IMR-90 (cell line): ENCODE measurements at regions not wholly inside any gene's neighbourhood (a gene's known extent, or its start where the extent isn't known, plus 50 kb on each side); places are given as distances from the start of the nearest gene placed in this dataset.
A peak's percentile ranks its signal among the peaks of the same experiment; 100 is the strongest.

Experiments used
- ATAC-seq: fragments of 200-7000 bp; cut with Tn5 transposase; 2 replicates; pipeline ENCODE4 v1.9.1; 2020; ENCODE audit warnings: low read depth, mild to moderate bottlenecking, moderate library complexity
- BruUV-seq: library from RNA; stranded (reverse); fragments of 400-500 nt; replicated peaks from 2 replicates; lab custom pipeline; 2021; lab: Mats Ljungman, UMichigan
- CTCF ChIA-PET: fragments of 300-600 bp; formaldehyde crosslinking; extraction: SDS; loops from one replicate; lab custom pipeline; 2021; ENCODE audit warnings: antibody characterized with exemption; lab: Yijun Ruan, JAX
- POLR2A ChIA-PET: fragments of 300-600 bp; sonication (Branson Sonifier 250); formaldehyde crosslinking; loops from one replicate; lab custom pipeline; 2022; ENCODE audit warnings: antibody characterized with exemption; ENCODE audit not compliant: unreplicated experiment; lab: Charles Lee
- DNase-seq: peaks from one replicate; pipeline ENCODE4 v3.0.0; 2013
- H2AFZ ChIP-seq: replicated peaks from 2 replicates; pipeline ENCODE3; 2013; ENCODE audit warnings: low read length, mild to moderate bottlenecking; ENCODE audit not compliant: poor library complexity
- H2AK5ac ChIP-seq: 2 replicates; pipeline ENCODE4 v1.6.1; 2013; ENCODE audit warnings: low read depth, low read length, inconsistent platforms
- H2AK9ac ChIP-seq: replicated peaks from 2 replicates; pipeline ENCODE3; 2013; ENCODE audit warnings: mild to moderate bottlenecking, low read depth, low read length, moderate library complexity; ENCODE audit not compliant: poor library complexity
- H2BK120ac ChIP-seq: 2 replicates; pipeline ENCODE4 v1.6.1; 2013; ENCODE audit warnings: low read depth, low read length, inconsistent platforms
- H2BK15ac ChIP-seq: 3 replicates; pipeline ENCODE4 v1.6.1; 2013; ENCODE audit warnings: low read depth, low read length, inconsistent platforms
- H2BK20ac ChIP-seq: 2 replicates; pipeline ENCODE4 v1.6.1; 2013; ENCODE audit warnings: low read depth, mild to moderate bottlenecking, inconsistent platforms, low read length, moderate library complexity
- H2BK5ac ChIP-seq: 2 replicates; pipeline ENCODE4 v1.6.1; 2013; ENCODE audit warnings: mild to moderate bottlenecking, low read depth, low read length, inconsistent platforms; ENCODE audit not compliant: poor library complexity, severe bottlenecking
- H3K14ac ChIP-seq: replicated peaks from 2 replicates; pipeline ENCODE4 v1.6.1; 2013; ENCODE audit warnings: low read depth, low read length, inconsistent platforms
- H3K18ac ChIP-seq: 2 replicates; pipeline ENCODE4 v1.6.1; 2013; ENCODE audit warnings: low read depth, low read length, control low read depth
- H3K23ac ChIP-seq: 2 replicates; pipeline ENCODE4 v1.6.1; 2013; ENCODE audit warnings: low read depth, low read length, inconsistent platforms
- H3K27ac ChIP-seq: 2 replicates; pipeline ENCODE4 v1.5.1; 2013; ENCODE audit warnings: mild to moderate bottlenecking, control low read depth, low read length; ENCODE audit not compliant: insufficient read depth
- H3K27me3 ChIP-seq: 2 replicates; pipeline ENCODE4 v1.6.1; 2013; ENCODE audit warnings: low read length; ENCODE audit not compliant: control insufficient read depth, insufficient read depth
- H3K36me3 ChIP-seq: 2 replicates; pipeline ENCODE4 v1.6.1; 2013; ENCODE audit warnings: low read length, mixed read lengths; ENCODE audit not compliant: control insufficient read depth, insufficient read depth
- H3K4ac ChIP-seq: 2 replicates; pipeline ENCODE4 v1.6.1; 2013; ENCODE audit warnings: low read depth, low read length, inconsistent platforms
- H3K4me1 ChIP-seq: 2 replicates; pipeline ENCODE4 v1.6.1; 2013; ENCODE audit warnings: low read length, mixed read lengths; ENCODE audit not compliant: control insufficient read depth, insufficient read depth
- H3K4me2 ChIP-seq: 2 replicates; pipeline ENCODE4 v1.6.1; 2013; ENCODE audit warnings: low read depth, mild to moderate bottlenecking, control low read depth, low read length, moderate library complexity
- H3K4me3 ChIP-seq: 2 replicates; pipeline ENCODE4 v1.5.1; 2013; ENCODE audit warnings: low read depth, mild to moderate bottlenecking, control low read depth, low read length, moderate library complexity; ENCODE audit not compliant: insufficient read depth
- H3K56ac ChIP-seq: 2 replicates; pipeline ENCODE4 v1.6.1; 2013; ENCODE audit warnings: low read length, inconsistent platforms; ENCODE audit not compliant: insufficient read depth; ENCODE audit errors: extremely low read depth
- H3K79me1 ChIP-seq, 2 experiments: 2 replicates each; pipeline ENCODE4 v1.6.1; 2013; ENCODE audit warnings: low read length in 2 of 2, inconsistent platforms in 1 of 2, low read depth in 1 of 2
- H3K9ac ChIP-seq: 2 replicates; pipeline ENCODE4 v1.6.1; 2013; ENCODE audit warnings: low read depth, low read length, control low read depth
- H3K9me1 ChIP-seq: 2 replicates; pipeline ENCODE4 v1.6.1; 2013; ENCODE audit warnings: low read length, inconsistent platforms; ENCODE audit not compliant: insufficient read depth
- H3K9me3 ChIP-seq: 2 replicates; pipeline ENCODE4 v1.6.1; 2013; ENCODE audit warnings: low read length; ENCODE audit not compliant: control insufficient read depth, insufficient read depth
- H4K20me1 ChIP-seq: 2 replicates; pipeline ENCODE4 v1.6.1; 2013; ENCODE audit warnings: low read length, inconsistent platforms; ENCODE audit not compliant: insufficient read depth
- H4K5ac ChIP-seq: 2 replicates; pipeline ENCODE4 v1.6.1; 2013; ENCODE audit warnings: mild to moderate bottlenecking, low read depth, low read length, control low read depth
- H4K8ac ChIP-seq, 2 experiments: 2 replicates each; pipeline ENCODE4 v1.6.1; 2013; ENCODE audit warnings: low read depth in 2 of 2, low read length in 2 of 2, control low read depth in 1 of 2, inconsistent platforms in 1 of 2
- H4K91ac ChIP-seq: 2 replicates; pipeline ENCODE4 v1.6.1; 2013; ENCODE audit warnings: low read depth, low read length, inconsistent platforms; ENCODE audit not compliant: insufficient read depth
- BHLHE40 ChIP-seq: fragments of 150-350 bp; IDR thresholded peaks from 2 replicates; pipeline ENCODE4 v1.6.1; 2016; ENCODE audit warnings: mild to moderate bottlenecking, low read depth, low read length
- CEBPB ChIP-seq: IDR thresholded peaks from 2 replicates; pipeline ENCODE4 v1.6.1; 2012; ENCODE audit warnings: low read depth, low read length, improper control_type of control experiment
- CHD1 ChIP-seq: IDR thresholded peaks from 2 replicates; pipeline ENCODE4 v1.6.1; 2012; ENCODE audit warnings: low read depth, low read length, improper control_type of control experiment
- FOS ChIP-seq: fragments of 150-350 bp; IDR thresholded peaks from 2 replicates; pipeline ENCODE4 v1.6.1; 2016; ENCODE audit warnings: low read depth, low read length
- MAFK ChIP-seq: IDR thresholded peaks from 2 replicates; pipeline ENCODE4 v1.6.1; 2012; ENCODE audit warnings: low read depth, low read length, improper control_type of control experiment
- MAZ ChIP-seq: IDR thresholded peaks from 2 replicates; pipeline ENCODE4 v1.6.1; 2012; ENCODE audit warnings: low read depth, mild to moderate bottlenecking, low read length, improper control_type of control experiment, moderate library complexity, borderline replicate concordance
- POLR2A ChIP-seq: IDR thresholded peaks from 2 replicates; pipeline ENCODE4 v1.6.1; 2012; ENCODE audit warnings: mild to moderate bottlenecking, low read depth, low read length
- RAD21 ChIP-seq: IDR thresholded peaks from 2 replicates; pipeline ENCODE4 v1.6.1; 2012; ENCODE audit warnings: low read length, improper control_type of control experiment
- RCOR1 ChIP-seq: IDR thresholded peaks from 2 replicates; pipeline ENCODE4 v1.6.1; 2012; ENCODE audit warnings: mild to moderate bottlenecking, low read length, improper control_type of control experiment; ENCODE audit not compliant: insufficient replicate concordance
- SMC3 ChIP-seq: fragments of 150-350 bp; IDR thresholded peaks from 2 replicates; pipeline ENCODE4 v1.6.1; 2016; ENCODE audit warnings: low read depth, mild to moderate bottlenecking, antibody characterized with exemption, low read length, moderate library complexity
- WGBS, 2 experiments: methylation state at CpG; one replicate each; pipeline versions ENCODE4 v1.1.5 to v1.1.7; 2013; ENCODE audit warnings: missing lambda C conversion rate in 2 of 2; ENCODE audit not compliant: insufficient read length in 1 of 2; ENCODE audit errors: extremely low coverage in 2 of 2; 5-methylcytosine and 5-hydroxymethylcytosine counted together
- dilution Hi-C: fragments of 300-500 bp; cut with HindIII; formaldehyde crosslinking; loops from one replicate; pipeline ENCODE4 v1.14.3; 2018; ENCODE audit warnings: low sequenced_read_pairs; ENCODE audit not compliant: unreplicated experiment
- in situ Hi-C: fragments of 300-500 bp; cut with MboI; formaldehyde crosslinking; loops from 3 replicates; pipeline ENCODE4 v1.14.3; 2019; ENCODE audit warnings: low sequenced_read_pairs, inconsistent platforms, mixed read lengths
- intact Hi-C: fragments of 100-400 bp; cut with micrococcal nuclease; formaldehyde crosslinking; loops from 2 replicates; pipeline ENCODE4 v1.10.0; 2022
- TF ChIP-seq, protein P1 (sequence below): fragments of 150-350 bp; IDR thresholded peaks from 2 replicates; pipeline ENCODE4 v1.6.1; 2017; ENCODE audit warnings: mild to moderate bottlenecking, antibody characterized with exemption, low read length, low read depth
- TF ChIP-seq, protein P2 (sequence below): conservative IDR thresholded peaks from 2 replicates; pipeline ENCODE4 v1.5.1; 2012; ENCODE audit warnings: mild to moderate bottlenecking, low read depth, low read length, improper control_type of control experiment
- TF ChIP-seq, protein P3 (sequence below): fragments of 150-350 bp; IDR thresholded peaks from 2 replicates; pipeline ENCODE4 v1.6.1; 2016; ENCODE audit warnings: low read depth, mild to moderate bottlenecking, low read length, moderate library complexity, borderline replicate concordance

DNA sequence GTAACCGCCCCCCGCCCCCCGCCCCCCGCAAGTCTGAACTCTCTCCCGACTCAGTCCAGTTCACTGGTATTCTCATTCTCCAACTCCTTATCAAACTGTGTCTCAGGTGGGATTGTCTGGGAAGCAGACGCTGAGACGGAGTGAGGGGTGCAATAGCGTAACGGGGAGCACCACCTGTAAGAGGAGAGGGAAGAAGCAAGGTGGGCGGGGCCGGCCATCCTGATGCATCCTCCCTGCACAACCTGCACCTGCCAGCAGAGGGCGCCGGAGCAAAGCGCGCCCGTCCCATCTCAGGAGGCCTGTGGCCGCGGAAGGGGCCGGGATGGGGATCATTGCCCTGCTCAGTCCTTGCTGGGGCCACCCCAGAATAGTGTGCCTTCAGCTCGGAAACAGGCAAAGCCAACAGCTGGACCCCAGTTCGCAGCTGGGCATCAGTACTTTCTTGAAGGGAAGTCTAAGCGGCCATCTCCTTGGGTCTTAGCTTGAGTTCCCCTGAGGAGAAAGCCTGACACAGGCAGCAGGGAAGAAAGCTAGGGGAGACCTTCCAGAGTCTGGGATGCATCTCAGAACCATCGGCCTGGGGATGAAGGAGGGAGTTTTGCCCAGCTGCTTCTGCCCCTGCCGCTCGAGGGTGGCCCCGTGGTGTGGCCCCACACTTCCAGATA, 208.0 kb downstream of the TFCP2L1 start:
- intact Hi-C loops: no loop called here
- dilution Hi-C loops: no loop called here
- Histone ChIP-seq H4K5ac (no peak overlapping the region), H3K4ac (no peak overlapping the region), H3K9me3 (no peaks in the 10 kb centered on the region), H3K27ac (no peak overlapping the region), H3K14ac (no peak overlapping the region), H3K56ac (no peak overlapping the region), H3K18ac (no peak overlapping the region), H2BK20ac (no peak overlapping the region), H3K4me3 (no peak overlapping the region), H4K20me1 (peaks cover 9% of the 10 kb centered on the region; the same call in 1 of the 2 replicates), H4K8ac (no peak overlapping the region), H2AK9ac (no peak overlapping the region), H3K36me3 (no peaks in the 10 kb centered on the region), H2BK15ac (no peak overlapping the region), H3K4me2 (no peak overlapping the region), H2AFZ (no peak overlapping the region), H2AK5ac (no peak overlapping the region), H4K91ac (no peak overlapping the region), H3K4me1 (no peaks in the 10 kb centered on the region; the same call in 1 of the 2 replicates), H3K9me1 (no peaks in the 10 kb centered on the region), H3K27me3 (peaks cover 17% of the 10 kb centered on the region; the same call in 1 of the 2 replicates), H2BK5ac (no peak overlapping the region), H3K23ac (no peak overlapping the region), H2BK120ac (no peak overlapping the region), H3K9ac (no peak overlapping the region), H3K79me1 (no peaks in the 10 kb centered on the region)
- no TSS peak for BruUV-seq
- TF ChIP-seq MAZ (no peak), RCOR1 (no peak), SMC3 (0 out of 2 replicates have a peak, but pooled peaks have one; percentile 12), CHD1 (no peak), RAD21 (0 out of 2 replicates have a peak, but pooled peaks have one; percentile 18), FOS (no peak), BHLHE40 (no peak), CEBPB (no peak), POLR2A (no peak), MAFK (no peak)
- TF ChIP-seq, protein P1, sequence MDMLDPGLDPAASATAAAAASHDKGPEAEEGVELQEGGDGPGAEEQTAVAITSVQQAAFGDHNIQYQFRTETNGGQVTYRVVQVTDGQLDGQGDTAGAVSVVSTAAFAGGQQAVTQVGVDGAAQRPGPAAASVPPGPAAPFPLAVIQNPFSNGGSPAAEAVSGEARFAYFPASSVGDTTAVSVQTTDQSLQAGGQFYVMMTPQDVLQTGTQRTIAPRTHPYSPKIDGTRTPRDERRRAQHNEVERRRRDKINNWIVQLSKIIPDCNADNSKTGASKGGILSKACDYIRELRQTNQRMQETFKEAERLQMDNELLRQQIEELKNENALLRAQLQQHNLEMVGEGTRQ: no peak
- TF ChIP-seq, protein P2, sequence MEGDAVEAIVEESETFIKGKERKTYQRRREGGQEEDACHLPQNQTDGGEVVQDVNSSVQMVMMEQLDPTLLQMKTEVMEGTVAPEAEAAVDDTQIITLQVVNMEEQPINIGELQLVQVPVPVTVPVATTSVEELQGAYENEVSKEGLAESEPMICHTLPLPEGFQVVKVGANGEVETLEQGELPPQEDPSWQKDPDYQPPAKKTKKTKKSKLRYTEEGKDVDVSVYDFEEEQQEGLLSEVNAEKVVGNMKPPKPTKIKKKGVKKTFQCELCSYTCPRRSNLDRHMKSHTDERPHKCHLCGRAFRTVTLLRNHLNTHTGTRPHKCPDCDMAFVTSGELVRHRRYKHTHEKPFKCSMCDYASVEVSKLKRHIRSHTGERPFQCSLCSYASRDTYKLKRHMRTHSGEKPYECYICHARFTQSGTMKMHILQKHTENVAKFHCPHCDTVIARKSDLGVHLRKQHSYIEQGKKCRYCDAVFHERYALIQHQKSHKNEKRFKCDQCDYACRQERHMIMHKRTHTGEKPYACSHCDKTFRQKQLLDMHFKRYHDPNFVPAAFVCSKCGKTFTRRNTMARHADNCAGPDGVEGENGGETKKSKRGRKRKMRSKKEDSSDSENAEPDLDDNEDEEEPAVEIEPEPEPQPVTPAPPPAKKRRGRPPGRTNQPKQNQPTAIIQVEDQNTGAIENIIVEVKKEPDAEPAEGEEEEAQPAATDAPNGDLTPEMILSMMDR: peak; percentile 71
- TF ChIP-seq, protein P3, sequence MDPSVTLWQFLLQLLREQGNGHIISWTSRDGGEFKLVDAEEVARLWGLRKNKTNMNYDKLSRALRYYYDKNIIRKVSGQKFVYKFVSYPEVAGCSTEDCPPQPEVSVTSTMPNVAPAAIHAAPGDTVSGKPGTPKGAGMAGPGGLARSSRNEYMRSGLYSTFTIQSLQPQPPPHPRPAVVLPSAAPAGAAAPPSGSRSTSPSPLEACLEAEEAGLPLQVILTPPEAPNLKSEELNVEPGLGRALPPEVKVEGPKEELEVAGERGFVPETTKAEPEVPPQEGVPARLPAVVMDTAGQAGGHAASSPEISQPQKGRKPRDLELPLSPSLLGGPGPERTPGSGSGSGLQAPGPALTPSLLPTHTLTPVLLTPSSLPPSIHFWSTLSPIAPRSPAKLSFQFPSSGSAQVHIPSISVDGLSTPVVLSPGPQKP: no peak
- POLR2A ChIA-PET: no interaction called here
- WGBS, 2 experiments: 31% methylated on average over 11 of the region's 26 CpGs; no CpG with 5 or more reads in 1 of the 2 experiments
- ATAC-seq: peak; percentile 59
- CTCF ChIA-PET: interaction anchor here (0.8 to 1.1 kb wide), 2 partner anchors 381 to 396 kb away, joined by 3 to 5 read pairs; no protein-coding TSS in a partner anchor
- in situ Hi-C loops: loop anchor here (10.0 to 25.0 kb wide), 3 partner anchors 460 to 732 kb away; partner anchors contain the start of genes INHBB, NIFK and RNU4ATAC
- DNase-seq: peak; percentile 28
